Ovary (tissue), 7 donors: ENCODE measurements at regions not wholly inside any gene's neighbourhood (a gene's known extent, or its start where the extent isn't known, plus 50 kb on each side); places are given as distances from the start of the nearest gene placed in this dataset.

ENCODE experiments used
- DNase-seq, 5 donors: peaks; one replicate each; pipeline ENCODE4 v3.0.0-alpha.2; 2019 to 2020
- H3K27ac ChIP-seq, 2 donors: fragments of 200-600 bp; one replicate each; pipeline versions ENCODE4 v1.5.1 to v1.8.0; 2019 to 2022
- H3K27me3 ChIP-seq: fragments of 200-600 bp; one replicate; pipeline ENCODE4 v1.8.0; 2022
- H3K36me3 ChIP-seq: fragments of 200-600 bp; sonication (generic); one replicate; pipeline ENCODE4 v1.5.1; 2019
- H3K4me1 ChIP-seq: one replicate; pipeline ENCODE4 v1.8.1; 2013; ENCODE audit warnings: mild to moderate bottlenecking, moderate library complexity; ENCODE audit not compliant: insufficient read depth
- H3K4me3 ChIP-seq: fragments of 200-600 bp; sonication (generic); one replicate; pipeline ENCODE4 v1.5.1; 2017
- H3K9me3 ChIP-seq, 2 donors: fragments of 200-600 bp in 1 of 2; sonication (generic) in 1 of 2; one replicate each; pipeline versions ENCODE4 v1.5.1 to v1.8.1; 2013 to 2019; ENCODE audit warnings: mild to moderate bottlenecking in 1 of 2, moderate library complexity in 1 of 2
- EP300 ChIP-seq: sonication (generic); formaldehyde crosslinking; IDR thresholded peaks from one replicate; pipeline ENCODE4 v1.6.1; 2017; ENCODE audit warnings: antibody characterized with exemption
- POLR2A ChIP-seq: fragments of 450-650 bp; IDR thresholded peaks from one replicate; pipeline ENCODE4 v1.6.1; 2017; ENCODE audit warnings: antibody characterized with exemption, mild to moderate bottlenecking, moderate library complexity
- WGBS, 3 donors: extraction: QIAGEN DNeasy Blood & Tissue Kit in 1 of 3; methylation state at CpG; one replicate each; pipeline versions ENCODE4 v1.1.5 to v1.1.7; 2013 to 2017; 5-methylcytosine and 5-hydroxymethylcytosine counted together
- intact Hi-C, 4 donors: fragments of 100-400 bp; cut with DNase I; formaldehyde crosslinking; loops; one replicate each; pipeline versions ENCODE4 v1.11.0 to v1.15.1; 2022 to 2023
- TF ChIP-seq, protein P1 (sequence below), 3 donors: fragments of 450-650 bp in 2 of 3; fragments of 200-600 bp in 1 of 3; IDR thresholded peaks; one replicate each; pipeline versions ENCODE4 v1.5.1 to v1.8.0; 2016 to 2022; ENCODE audit warnings: antibody characterized with exemption in 3 of 3, mild to moderate bottlenecking in 1 of 3
- donor health status: DM: no; HTN: no; CAD: no; lungs with moderate emphysema.
- donor health status: DM: no; HTN: no; CAD: no.
- donor health status: Bipolar disorder and iron deficiency.
- donor health status: DM: no; HTN: no; CAD: no.
- donor health status: DM: yes; HTN: yes; CAD: no.

DNA sequence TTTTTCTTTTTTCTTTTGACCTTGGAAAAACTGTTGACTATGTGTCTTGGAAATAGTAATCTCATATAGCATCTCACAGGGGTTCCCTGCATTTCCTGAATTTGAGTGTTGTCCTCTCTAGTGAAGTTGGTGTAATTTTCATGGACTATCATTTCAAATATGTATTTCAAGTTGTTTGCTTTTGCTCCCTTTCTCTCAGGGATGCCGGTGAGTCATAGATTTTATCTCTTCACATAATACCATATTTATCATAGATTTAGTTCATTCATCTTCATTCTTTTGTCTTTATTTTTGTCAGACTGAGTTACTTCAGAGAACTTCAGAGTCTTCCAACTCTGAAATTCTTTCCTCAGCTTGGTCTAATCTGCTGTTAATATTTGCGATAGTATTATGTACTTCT is 1320.6 kb downstream of the LRFN5 start:
- Histone ChIP-seq H3K27ac (no peak overlapping the region), H3K36me3 (no peaks in the 10 kb centered on the region), H3K9me3 (no peaks in the 10 kb centered on the region), H3K4me3 (no peak overlapping the region), H3K4me1 (no peaks in the 10 kb centered on the region), H3K27me3 (no peaks in the 10 kb centered on the region)
- TF ChIP-seq EP300 (no peak), POLR2A (no peak)
- TF ChIP-seq, protein P1, sequence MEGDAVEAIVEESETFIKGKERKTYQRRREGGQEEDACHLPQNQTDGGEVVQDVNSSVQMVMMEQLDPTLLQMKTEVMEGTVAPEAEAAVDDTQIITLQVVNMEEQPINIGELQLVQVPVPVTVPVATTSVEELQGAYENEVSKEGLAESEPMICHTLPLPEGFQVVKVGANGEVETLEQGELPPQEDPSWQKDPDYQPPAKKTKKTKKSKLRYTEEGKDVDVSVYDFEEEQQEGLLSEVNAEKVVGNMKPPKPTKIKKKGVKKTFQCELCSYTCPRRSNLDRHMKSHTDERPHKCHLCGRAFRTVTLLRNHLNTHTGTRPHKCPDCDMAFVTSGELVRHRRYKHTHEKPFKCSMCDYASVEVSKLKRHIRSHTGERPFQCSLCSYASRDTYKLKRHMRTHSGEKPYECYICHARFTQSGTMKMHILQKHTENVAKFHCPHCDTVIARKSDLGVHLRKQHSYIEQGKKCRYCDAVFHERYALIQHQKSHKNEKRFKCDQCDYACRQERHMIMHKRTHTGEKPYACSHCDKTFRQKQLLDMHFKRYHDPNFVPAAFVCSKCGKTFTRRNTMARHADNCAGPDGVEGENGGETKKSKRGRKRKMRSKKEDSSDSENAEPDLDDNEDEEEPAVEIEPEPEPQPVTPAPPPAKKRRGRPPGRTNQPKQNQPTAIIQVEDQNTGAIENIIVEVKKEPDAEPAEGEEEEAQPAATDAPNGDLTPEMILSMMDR (IDR thresholded peaks at IDR 0.05): no peak
- intact Hi-C loops: no loop called here
- 90 to 93% (median 90%) methylated on average over 2 of the region's 2 CpGs for WGBS, 3 donors
- DNase-seq: no peak

DNA sequence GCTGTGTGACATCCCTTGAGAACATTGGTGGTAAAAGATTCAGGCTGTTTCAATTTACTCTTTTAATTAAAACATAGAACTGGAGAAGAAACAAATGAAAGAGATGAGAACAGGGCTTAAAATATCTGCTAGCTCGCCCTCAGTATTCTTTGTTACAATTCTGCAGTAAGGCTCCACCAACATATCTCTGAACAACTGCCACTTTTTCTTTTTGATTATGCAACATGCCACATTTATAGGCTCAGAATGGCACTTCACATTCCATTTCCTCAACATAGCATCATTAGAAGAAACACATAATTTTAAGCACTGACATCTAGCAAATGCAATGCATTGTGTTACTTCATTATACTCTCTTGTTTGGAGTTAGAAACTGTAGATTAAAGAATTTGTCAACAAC is 1315.2 kb downstream of the LRFN5 start:
- TF ChIP-seq POLR2A (no peak), EP300 (no peak)
- TF ChIP-seq, protein P1 (IDR thresholded peaks at IDR 0.05): no peak
- no peak overlapping the region for H3K27ac ChIP-seq

DNA sequence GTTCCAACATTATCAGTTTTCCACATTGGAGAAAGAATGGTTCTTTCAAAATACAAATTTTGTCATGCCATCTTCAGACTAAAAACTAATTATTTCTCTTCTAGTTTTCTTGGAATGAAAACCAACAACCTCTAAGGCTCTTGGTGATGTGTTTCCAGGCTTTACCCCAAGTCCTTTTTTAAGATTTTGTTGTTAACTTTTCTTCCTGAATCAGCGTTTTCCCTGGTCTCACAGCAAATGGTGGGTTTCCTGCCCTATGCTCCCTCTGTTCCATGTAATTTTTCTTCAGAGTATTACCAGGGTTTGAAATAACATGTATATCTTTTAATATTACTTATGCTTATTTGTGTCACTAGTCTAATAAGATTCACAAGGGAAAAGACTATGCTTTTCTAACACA is 1311.9 kb downstream of the LRFN5 start:
- Histone ChIP-seq H3K27ac (no peak overlapping the region), H3K4me1 (no peaks in the 10 kb centered on the region), H3K27me3 (no peaks in the 10 kb centered on the region), H3K9me3 (no peaks in the 10 kb centered on the region), H3K4me3 (no peak overlapping the region), H3K36me3 (no peaks in the 10 kb centered on the region)
- no peak for DNase-seq
- TF ChIP-seq EP300: no peak
- TF ChIP-seq, protein P1 (IDR thresholded peaks at IDR 0.05): no peak
- TF ChIP-seq POLR2A: no peak
- 85 to 91% (median 91%) methylated on average over 1 of the region's 1 CpG for WGBS, 3 donors
- intact Hi-C loops: no loop called here

More for the DNA sequence above, 1315.2 kb downstream of the LRFN5 start:
- Histone ChIP-seq H3K27me3 (no peaks in the 10 kb centered on the region), H3K4me1 (no peaks in the 10 kb centered on the region), H3K4me3 (no peak overlapping the region), H3K9me3 (no peaks in the 10 kb centered on the region), H3K36me3 (no peaks in the 10 kb centered on the region)
- intact Hi-C loops: no loop called here
- DNase-seq: no peak
- WGBS, 3 donors: 79 to 98% (median 81%) methylated on average over 1 of the region's 1 CpG

DNA sequence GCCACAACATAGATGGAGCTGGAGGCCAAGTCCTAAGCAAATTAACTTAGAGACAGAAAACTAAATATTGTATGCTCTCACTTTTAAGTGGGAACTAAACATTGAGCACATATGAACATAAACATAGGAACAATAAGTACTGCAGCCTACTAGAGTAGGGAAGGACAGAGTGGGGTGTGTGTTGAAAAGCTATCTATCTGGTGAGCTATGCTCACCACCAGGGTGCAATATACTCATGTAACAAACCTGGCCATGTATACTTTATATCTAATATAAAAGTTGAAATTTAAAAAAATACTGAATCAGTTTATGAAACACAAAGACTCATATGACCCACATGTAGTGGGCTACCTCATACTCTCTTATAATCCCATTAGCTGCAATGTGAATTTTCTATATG is 1305.0 kb downstream of the LRFN5 start:
- Histone ChIP-seq H3K27me3 (no peaks in the 10 kb centered on the region), H3K36me3 (no peaks in the 10 kb centered on the region), H3K4me1 (no peaks in the 10 kb centered on the region), H3K9me3 (no peaks in the 10 kb centered on the region), H3K27ac (no peak overlapping the region), H3K4me3 (no peak overlapping the region)
- intact Hi-C loops: no loop called here
- DNase-seq: no peak
- TF ChIP-seq EP300 (no peak), POLR2A (no peak)
- TF ChIP-seq, protein P1 (IDR thresholded peaks at IDR 0.05): no peak

DNA sequence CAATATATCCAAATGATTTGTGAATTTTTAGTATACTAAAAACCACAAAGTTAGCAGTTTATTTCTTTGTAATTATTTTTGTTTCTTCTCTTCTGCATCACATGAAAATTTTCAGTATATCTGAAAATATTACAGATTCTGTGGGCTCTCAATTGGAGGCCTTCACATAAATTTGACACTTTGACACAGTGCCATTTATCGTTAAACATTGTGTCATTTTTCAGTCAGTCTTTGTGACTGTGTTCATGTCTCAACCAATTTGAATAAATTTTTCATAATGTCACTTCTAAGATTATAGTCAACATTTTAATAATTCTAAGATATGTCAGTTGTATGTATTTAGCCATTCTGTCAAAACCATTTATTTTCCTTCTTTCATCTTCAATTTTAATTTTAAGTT is 1303.0 kb downstream of the LRFN5 start:
- Histone ChIP-seq H3K27me3 (no peaks in the 10 kb centered on the region), H3K4me3 (no peak overlapping the region), H3K27ac (no peak overlapping the region), H3K36me3 (no peaks in the 10 kb centered on the region), H3K9me3 (no peaks in the 10 kb centered on the region), H3K4me1 (no peaks in the 10 kb centered on the region)
- TF ChIP-seq POLR2A: no peak
- TF ChIP-seq, protein P1 (IDR thresholded peaks at IDR 0.05): no peak
- no peak for TF ChIP-seq EP300
- no peak for DNase-seq
- 90 to 92% (median 92%) methylated on average over 1 of the region's 1 CpG for WGBS, 3 donors
- intact Hi-C loops: no loop called here
